Peyer's patch (tissue), 4 donors: ENCODE measurements at regions not wholly inside any gene's neighbourhood (a gene's known extent, or its start where the extent isn't known, plus 50 kb on each side); places are given as distances from the start of the nearest gene placed in this dataset.

Source experiments
- POLR2A ChIP-seq, 2 donors: fragments of 450-650 bp; IDR thresholded peaks; one replicate each; pipeline ENCODE4 v1.5.1; 2017; ENCODE audit warnings: antibody characterized with exemption in 2 of 2, mild to moderate bottlenecking in 2 of 2, moderate library complexity in 2 of 2
- TF ChIP-seq, protein P1 (sequence below), 6 experiments: fragments of 450-650 bp in 4 of 6; fragments of 200-600 bp in 2 of 6; sonication (generic) in 1 of 6; IDR thresholded peaks; one replicate each; pipeline ENCODE4 v1.5.1; 2017 to 2019; ENCODE audit warnings: antibody characterized with exemption in 6 of 6, mild to moderate bottlenecking in 3 of 6, moderate library complexity in 1 of 6

DNA sequence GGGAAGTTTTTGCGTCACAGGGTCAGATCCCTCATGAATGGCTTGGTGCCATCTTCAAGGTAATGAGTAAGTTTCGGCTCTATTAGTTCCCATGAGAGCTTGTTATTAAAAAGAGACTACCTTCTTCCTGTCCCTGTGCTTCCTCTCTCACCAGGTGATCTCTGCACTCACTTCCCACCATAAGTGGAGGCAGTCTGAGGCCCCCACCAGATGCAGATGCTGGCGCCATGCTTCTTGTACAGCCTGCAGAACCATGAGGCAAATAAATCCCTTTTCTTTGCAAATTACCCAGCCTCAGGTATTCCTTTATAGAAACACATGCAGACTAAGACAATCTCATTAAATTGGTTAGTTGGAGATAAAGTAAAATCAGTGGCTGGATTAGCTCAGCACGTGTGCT is 75.6 kb upstream of the RFC3 start:
- TF ChIP-seq POLR2A (IDR thresholded peaks at IDR 0.05): no peak
- TF ChIP-seq, protein P1, sequence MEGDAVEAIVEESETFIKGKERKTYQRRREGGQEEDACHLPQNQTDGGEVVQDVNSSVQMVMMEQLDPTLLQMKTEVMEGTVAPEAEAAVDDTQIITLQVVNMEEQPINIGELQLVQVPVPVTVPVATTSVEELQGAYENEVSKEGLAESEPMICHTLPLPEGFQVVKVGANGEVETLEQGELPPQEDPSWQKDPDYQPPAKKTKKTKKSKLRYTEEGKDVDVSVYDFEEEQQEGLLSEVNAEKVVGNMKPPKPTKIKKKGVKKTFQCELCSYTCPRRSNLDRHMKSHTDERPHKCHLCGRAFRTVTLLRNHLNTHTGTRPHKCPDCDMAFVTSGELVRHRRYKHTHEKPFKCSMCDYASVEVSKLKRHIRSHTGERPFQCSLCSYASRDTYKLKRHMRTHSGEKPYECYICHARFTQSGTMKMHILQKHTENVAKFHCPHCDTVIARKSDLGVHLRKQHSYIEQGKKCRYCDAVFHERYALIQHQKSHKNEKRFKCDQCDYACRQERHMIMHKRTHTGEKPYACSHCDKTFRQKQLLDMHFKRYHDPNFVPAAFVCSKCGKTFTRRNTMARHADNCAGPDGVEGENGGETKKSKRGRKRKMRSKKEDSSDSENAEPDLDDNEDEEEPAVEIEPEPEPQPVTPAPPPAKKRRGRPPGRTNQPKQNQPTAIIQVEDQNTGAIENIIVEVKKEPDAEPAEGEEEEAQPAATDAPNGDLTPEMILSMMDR (IDR thresholded peaks at IDR 0.05): no peak
